ENCODE measurements at regions not wholly inside any gene's neighbourhood (a gene's known extent, or its start where the extent isn't known, plus 50 kb on each side); places are given as distances from the start of the nearest gene placed in this dataset.

DNA sequence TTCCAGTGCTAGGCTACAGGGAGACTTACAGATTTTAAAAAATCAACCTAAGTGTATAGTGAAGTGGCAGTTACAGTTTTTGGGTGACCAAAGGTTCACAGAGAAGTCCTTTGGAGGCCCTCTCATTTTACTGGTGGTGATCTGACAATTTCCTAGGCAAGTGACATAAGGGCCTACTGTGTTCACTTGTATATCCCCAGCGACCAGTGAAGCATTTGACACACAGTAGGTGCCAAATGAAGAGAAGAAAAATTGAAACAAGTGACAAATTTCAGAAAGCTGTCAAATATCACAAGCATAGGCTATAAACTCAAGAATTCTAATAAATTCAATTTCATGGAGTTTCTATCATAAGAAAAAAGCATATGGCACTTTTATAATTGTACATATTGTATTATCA is 89.5 kb downstream of the RPL22L1 start:
- no peak for DNase-seq

GRCh38 chr3:170778240-170779217 is 91.5 kb downstream of the RPL22L1 start:
- DNase-seq, result no peak

GRCh38 chr3:170777564-170777926 is 92.5 kb downstream of the RPL22L1 start:
- no peak for DNase-seq

- DNase-seq, result no peak
Observed at GRCh38 chr3:170776887-170777563, 93.0 kb downstream of the RPL22L1 start.

DNA sequence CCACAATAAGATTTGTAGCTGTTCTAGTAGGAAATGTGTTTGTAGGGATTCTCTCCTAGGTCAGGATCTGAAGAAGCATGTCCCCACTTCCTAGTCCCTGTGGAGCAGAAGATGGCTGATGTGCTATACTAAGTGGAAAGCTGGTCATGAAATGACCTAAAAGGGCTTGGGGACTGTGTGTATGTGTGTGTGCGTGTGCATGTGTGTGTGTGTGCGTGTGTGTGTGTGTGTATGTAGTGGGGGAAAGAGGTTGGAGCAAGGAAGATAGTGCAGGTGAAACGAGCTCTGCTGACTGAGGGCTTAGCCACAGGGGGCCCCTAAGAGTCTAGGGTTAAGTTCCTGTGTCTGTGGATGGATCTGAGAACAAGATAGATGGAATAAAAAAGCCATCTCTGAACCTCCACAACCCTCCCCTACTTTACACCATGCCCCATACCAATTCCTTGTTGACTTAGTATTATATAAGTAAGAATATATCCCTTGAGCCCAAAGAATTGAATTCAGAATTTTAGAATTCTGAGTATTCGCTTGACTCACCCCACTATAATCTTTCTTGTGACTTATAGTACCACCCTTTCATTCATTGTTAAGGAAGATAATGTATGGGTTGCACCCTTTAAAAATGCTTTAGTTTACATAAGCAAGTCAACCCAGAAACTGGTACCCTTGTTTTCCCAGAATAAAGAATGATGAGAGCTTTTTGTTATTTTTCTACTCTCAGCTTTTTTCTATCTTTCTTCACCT is 96.1 kb downstream of the RPL22L1 start:
- DNase-seq, result no peak

GRCh38 chr3:170772175-170772574 is 97.8 kb downstream of the RPL22L1 start:
- peak; percentile 29 for DNase-seq

DNA sequence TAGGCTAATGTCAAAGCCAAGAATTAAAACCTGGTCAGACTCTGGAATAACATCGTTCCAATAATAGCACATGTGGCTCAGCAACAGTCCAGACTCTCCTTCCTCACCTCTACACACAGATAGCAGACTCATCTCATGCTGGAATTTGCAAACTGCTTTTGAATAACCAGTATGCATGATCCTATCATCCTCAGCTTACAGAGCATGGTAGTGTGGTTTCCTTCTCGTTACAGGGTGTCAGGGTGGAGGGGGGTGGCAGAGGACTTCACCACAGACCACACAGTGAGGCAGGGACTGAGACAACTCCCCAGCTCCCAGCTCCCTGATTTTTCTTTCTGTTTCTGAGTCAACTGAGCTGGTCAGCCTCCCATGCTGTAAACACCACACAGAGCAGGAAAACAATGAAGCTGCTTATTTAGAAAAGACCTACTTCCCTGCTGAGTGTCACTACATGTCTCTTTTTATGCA is 101.6 kb downstream of the RPL22L1 start:
- DNase-seq, result peak; percentile 81

DNA sequence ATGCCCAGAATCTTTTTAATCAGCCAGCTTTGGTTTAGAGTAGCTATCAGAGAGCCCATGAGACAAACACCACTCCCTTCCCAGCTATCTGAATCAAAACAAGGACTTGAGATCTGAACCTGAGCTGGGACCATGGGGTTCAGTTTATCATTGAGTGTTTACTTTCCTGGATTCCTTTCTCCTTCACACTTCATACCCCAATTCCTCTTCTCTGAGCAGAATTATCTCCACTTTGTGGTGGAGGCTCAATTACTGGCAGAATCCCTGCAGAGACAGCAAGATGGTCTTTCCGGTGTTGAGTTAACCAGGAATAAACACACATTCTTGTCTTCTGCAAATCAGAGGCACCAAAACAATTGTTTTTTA is 102.4 kb downstream of the RPL22L1 start:
- no peak for DNase-seq

GRCh38 chr3:170766823-170767575 is 103.0 kb downstream of the RPL22L1 start:
- DNase-seq, result no peak

DNA sequence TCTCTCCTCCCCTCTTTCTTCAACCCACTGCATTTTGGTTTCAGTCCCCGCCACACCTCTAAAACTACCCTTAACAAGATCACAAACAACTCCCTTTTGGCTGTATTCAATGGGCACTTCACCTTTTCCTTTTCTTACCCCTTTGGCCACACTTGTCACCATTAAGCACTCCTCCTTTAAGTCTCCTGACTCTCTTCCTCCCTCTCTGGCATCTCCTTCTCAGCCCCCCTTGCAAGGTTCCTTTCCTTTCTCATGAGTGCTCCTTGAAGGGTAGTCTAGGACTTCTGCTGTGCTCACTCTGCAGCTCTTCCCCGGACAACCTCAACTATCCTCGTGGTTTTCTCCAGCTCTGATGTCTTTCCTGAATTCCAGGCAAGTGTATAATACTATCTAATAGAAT is 103.7 kb downstream of the RPL22L1 start:
- peak; percentile 40 for DNase-seq

DNA sequence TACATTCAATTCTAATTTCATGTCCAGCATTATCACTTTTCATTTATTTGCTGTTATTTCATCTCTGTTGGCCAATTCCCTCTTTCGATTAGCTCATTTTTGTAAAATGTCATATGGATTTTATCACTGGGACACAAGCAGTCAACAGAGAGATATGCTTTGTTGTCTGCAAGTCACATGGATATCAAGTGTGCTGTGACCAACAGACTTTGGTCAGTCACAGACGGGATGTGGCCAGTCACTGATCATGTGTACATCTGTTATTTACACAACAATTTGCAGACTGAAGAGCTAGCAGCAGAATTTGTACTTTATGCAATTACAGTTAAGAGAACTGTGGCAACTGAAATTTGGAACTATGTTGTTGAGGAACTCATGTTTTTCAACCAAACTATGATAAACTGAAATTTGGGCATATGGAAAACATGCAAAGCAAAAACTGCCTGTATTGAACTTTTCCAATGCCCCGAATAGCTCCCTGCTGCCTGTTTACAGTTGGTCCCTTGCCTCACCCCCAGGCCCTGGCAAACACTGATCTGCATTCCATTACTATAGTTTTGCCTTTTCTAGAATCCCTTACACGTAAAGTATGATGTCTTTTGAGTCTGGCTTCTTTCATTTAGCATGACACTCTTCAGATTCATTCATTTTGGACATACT is 104.4 kb downstream of the RPL22L1 start:
- DNase-seq, result no peak

GRCh38 chr3:170764017-170764416 is 106.0 kb downstream of the RPL22L1 start:
- DNase-seq, result no peak

DNA sequence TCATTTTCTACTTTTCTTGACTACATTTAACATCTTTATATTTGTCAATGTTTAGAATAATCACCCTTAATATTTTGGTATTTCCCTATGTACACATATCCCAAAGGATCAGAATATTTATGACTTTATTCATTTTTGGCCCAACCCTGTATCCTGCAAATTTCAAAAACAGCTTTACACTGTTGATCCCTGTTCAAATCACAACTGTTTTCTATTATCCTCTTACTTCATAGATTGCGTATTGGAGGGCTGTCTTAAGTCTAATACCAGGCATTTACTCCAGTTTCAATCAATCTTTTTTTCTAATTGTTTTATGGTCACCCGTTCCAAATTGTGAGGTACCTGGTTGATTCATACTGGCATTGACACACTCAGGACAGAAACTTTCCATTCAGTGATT is 107.9 kb downstream of the RPL22L1 start:
- DNase-seq, result no peak

DNA sequence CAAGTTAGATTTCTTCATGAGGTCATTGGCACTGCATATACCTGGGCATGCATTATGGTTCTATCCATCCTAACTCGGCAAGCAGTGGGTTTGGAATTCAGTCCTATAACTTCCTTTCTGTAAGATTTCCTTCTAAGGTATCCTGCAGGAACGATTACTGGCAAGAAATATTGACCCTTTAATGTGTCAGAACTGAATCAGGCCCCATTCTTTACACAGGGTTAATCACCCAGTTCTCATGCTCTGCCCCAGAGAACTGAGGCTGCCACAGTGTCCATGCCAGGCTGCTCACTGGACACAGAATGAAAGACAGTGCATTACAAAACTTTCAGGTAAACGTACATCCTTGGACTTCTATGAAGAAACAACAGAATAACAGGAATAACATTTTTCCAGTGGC is 108.9 kb downstream of the RPL22L1 start:
- DNase-seq, result no peak

DNA sequence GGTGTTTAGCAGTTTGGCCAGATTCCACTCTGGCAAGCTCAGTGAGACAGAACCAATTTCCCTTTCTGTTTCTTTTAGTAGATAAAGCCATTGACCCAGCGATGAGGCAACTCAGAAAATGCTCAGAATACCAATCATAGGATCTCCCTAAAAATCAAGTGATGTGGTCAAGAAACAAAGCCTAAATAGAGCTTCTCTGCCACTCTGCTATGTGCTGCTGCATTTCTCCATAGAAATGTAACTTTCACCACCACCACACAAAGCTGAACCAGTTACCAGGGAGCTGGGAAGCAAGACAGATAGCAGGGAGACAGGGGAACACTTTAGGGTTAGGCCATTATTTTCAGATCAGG is 109.8 kb downstream of the RPL22L1 start:
- peak; percentile 64 for DNase-seq

- no peak for DNase-seq
Observed at GRCh38 chr3:170759511-170760173, 110.4 kb downstream of the RPL22L1 start.

DNA sequence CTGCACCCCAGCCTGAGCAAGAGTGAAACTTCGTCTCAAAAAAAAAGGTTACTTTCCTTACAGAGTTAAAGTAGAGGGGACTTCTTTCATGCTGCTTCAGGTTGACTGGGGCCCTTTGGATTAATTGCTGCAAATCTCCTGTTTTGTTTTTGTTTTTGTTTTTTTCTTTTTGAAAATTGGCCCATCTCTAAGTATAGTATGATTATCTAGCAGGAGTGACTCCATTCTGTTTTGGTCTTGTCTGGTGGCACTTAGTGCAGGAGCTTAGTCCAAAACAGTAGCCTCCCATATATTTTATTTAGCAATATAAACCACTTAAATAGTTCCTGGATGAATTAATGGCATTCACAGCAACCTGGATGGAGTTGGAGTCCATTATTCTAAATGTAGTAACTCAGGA is 113.0 kb downstream of the RPL22L1 start:
- DNase-seq, result no peak

DNA sequence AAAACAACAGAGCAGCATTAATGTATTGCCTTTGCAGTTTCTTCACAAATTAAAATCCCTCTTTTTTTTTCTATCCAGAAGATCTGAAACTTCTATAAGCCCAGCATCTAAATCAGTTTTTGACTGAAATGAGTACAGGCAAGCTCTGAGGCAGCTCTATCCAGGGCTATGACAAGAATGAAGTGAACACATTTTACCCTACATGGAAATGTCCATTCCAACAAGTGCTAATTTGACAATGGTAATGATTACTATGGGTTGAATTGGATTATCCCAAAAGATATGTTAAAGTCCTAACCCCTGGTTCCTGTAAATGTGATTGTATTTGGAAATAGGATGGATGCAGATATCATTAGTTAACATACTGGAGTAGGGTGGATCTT is 115.7 kb downstream of the RPL22L1 start:
- DNase-seq, result no peak

DNA sequence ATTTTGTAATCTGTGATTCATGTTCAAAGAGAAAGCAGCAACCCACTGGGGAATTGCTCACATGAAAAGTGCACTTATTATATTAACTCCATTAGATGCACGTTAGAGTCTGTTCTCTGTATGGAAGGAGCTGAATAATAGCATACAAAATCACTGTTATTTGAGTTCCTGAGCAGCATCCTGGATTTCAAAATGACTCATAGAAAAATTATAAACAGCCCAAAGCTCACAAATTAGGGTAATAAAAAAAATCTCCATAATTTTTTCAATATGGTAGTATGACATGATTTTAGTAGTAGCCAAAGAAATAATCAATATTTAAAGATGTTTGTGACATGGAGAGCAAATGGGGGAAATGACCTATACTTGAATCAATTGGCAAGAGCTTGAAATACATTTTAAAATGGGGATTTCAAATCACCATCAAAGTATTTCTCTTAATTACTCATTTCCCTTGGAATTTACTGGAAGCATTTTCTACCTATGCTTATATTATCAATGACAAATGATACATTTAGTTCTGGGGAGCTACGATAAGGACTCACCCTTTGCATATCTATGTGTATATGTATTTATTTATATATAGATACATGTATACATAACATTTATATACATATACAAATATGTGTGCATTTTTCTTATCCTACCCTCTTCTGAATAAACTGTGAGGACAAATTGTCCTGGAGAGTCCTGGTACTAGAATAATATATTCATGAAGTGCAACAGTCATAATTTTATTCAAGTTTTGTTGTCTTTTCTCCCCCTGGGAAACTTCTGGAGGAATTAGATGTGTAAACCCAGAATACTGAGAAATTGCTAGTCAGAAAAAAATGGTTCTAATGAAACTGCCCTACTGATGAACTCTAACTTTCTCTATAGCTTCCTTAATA is 116.3 kb downstream of the RPL22L1 start:
- DNase-seq, result peak; percentile 51

GRCh38 chr3:170752571-170753155 is 117.3 kb downstream of the RPL22L1 start:
- no peak for DNase-seq
